Kidney (tissue), 13 donors: ENCODE measurements at regions not wholly inside any gene's neighbourhood (a gene's known extent, or its start where the extent isn't known, plus 50 kb on each side); places are given as distances from the start of the nearest gene placed in this dataset.

Experiments
- DNase-seq, 5 donors: peaks; one replicate each; pipeline ENCODE4 v3.0.0-alpha.2; 2013 to 2020
- FAIRE-seq: peaks from 2 replicates; lab custom pipeline; 2012; peaks lifted over from hg19 to GRCh38; lab: Jason Lieb, UNC
- H3K27ac ChIP-seq, 2 donors: one replicate each; pipeline ENCODE4 v1.7.0; 2013; ENCODE audit warnings: low read depth in 2 of 2, low read length in 2 of 2, inconsistent platforms in 1 of 2
- H3K27me3 ChIP-seq: one replicate; pipeline ENCODE4 v1.7.1; 2013; ENCODE audit warnings: low read length, inconsistent platforms; ENCODE audit not compliant: control insufficient read depth, insufficient read depth
- H3K36me3 ChIP-seq, 3 donors: one replicate each; pipeline versions ENCODE4 v1.7.0 to v1.7.1; 2013; ENCODE audit warnings: low read length in 3 of 3, control low read depth in 1 of 3, inconsistent platforms in 1 of 3; ENCODE audit not compliant: insufficient read depth in 3 of 3, control insufficient read depth in 2 of 3
- H3K4me1 ChIP-seq, 3 donors: one replicate each; pipeline versions ENCODE4 v1.7.0 to v1.7.1; 2013; ENCODE audit warnings: low read length in 3 of 3, inconsistent platforms in 1 of 3, low read depth in 1 of 3; ENCODE audit not compliant: control insufficient read depth in 2 of 3, insufficient read depth in 2 of 3
- H3K4me3 ChIP-seq, 3 donors: one replicate each; pipeline versions ENCODE4 v1.7.0 to v1.8.1; 2013; ENCODE audit warnings: low read length in 3 of 3, control low read depth in 1 of 3, inconsistent platforms in 1 of 3
- H3K9ac ChIP-seq, 3 donors: one replicate each; pipeline versions ENCODE4 v1.7.0 to v1.7.1; 2013; ENCODE audit warnings: low read length in 3 of 3, control low read depth in 1 of 3, inconsistent platforms in 1 of 3
- H3K9me3 ChIP-seq, 3 donors: one replicate each; pipeline versions ENCODE4 v1.7.0 to v1.7.1; 2013; ENCODE audit warnings: low read length in 3 of 3, control low read depth in 1 of 3, inconsistent platforms in 1 of 3; ENCODE audit not compliant: control insufficient read depth in 2 of 3, insufficient read depth in 1 of 3
- CTCF ChIP-seq: IDR thresholded peaks from 3 replicates; pipeline ENCODE4 v1.5.1; 2012; ENCODE audit warnings: mild to moderate bottlenecking, moderate library complexity, borderline replicate concordance; ENCODE audit not compliant: insufficient read depth; ENCODE audit errors: extremely low read depth
- intact Hi-C: fragments of 100-400 bp; cut with DNase I; formaldehyde crosslinking; loops from one replicate; pipeline ENCODE4 v1.11.1; 2022
- donor health status: control.
- donor health status: control.
- donor health status: control.
- donor health status: control.
- donor health status: control.
- donor health status: DM: yes; HTN: yes; CAD: no.
- donor health status: Normal renal cell carcinoma (clear cell type).

GRCh38 chr6:164230259-164230658, 815.7 kb downstream of the QKI start:
- H3K36me3 ChIP-seq, result no peaks in the 10 kb centered on the region
- intact Hi-C loops, result no loop called here
- H3K4me3 ChIP-seq, result no peak overlapping the region
- H3K27ac ChIP-seq, result no peak overlapping the region
- no peak for TF ChIP-seq CTCF
- DNase-seq, result no peak
- H3K4me1 ChIP-seq, result no peaks in the 10 kb centered on the region
- H3K27me3 ChIP-seq, result no peaks in the 10 kb centered on the region
- no peaks in the 10 kb centered on the region for H3K9me3 ChIP-seq
- FAIRE-seq, result no peak
- H3K9ac ChIP-seq, result no peak overlapping the region

- H3K4me1 ChIP-seq, result no peaks in the 10 kb centered on the region
- FAIRE-seq, result no peak
- H3K4me3 ChIP-seq, result no peak overlapping the region
- intact Hi-C loops, result no loop called here
- H3K27ac ChIP-seq, result no peak overlapping the region
- H3K9ac ChIP-seq, result no peak overlapping the region
- H3K36me3 ChIP-seq, result no peaks in the 10 kb centered on the region
- no peaks in the 10 kb centered on the region for H3K27me3 ChIP-seq
- DNase-seq, result no peak
- H3K9me3 ChIP-seq, result no peaks in the 10 kb centered on the region
- TF ChIP-seq CTCF, result no peak
Measured at GRCh38 chr6:164229716-164230115, 815.2 kb downstream of the QKI start.

GRCh38 chr6:164227952-164228522, 813.5 kb downstream of the QKI start:
- H3K9me3 ChIP-seq, result no peaks in the 10 kb centered on the region
- no peak overlapping the region for H3K27ac ChIP-seq
- intact Hi-C loops, result no loop called here
- H3K4me3 ChIP-seq, result no peak overlapping the region
- no peaks in the 10 kb centered on the region for H3K36me3 ChIP-seq
- H3K9ac ChIP-seq, result no peak overlapping the region
- no peaks in the 10 kb centered on the region for H3K27me3 ChIP-seq
- no peak for TF ChIP-seq CTCF
- DNase-seq, result no peak
- FAIRE-seq, result no peak
- no peaks in the 10 kb centered on the region for H3K4me1 ChIP-seq

- H3K9me3 ChIP-seq, result no peaks in the 10 kb centered on the region
- DNase-seq (no peak), FAIRE-seq (no peak)
- TF ChIP-seq CTCF, result no peak
- H3K4me1 ChIP-seq, result no peaks in the 10 kb centered on the region
- no peak overlapping the region for H3K27ac ChIP-seq
- intact Hi-C loops, result no loop called here
- no peak overlapping the region for H3K9ac ChIP-seq
- no peaks in the 10 kb centered on the region for H3K36me3 ChIP-seq
- no peak overlapping the region for H3K4me3 ChIP-seq
- no peaks in the 10 kb centered on the region for H3K27me3 ChIP-seq
Measured at GRCh38 chr6:164216839-164217238, 802.3 kb downstream of the QKI start.
